HG02623 (cell line): ENCODE measurements at regions not wholly inside any gene's neighbourhood (a gene's known extent, or its start where the extent isn't known, plus 50 kb on each side); places are given as distances from the start of the nearest gene placed in this dataset.

Source experiments
- ATAC-seq: cut with Tn5 transposase; IDR thresholded peaks from one replicate; pipeline ENCODE4 v1.9.1; 2021; ENCODE audit warnings: moderate library complexity; ENCODE audit not compliant: unreplicated experiment

GRCh38 chr4:149927514-149927913 lies 111.9 kb upstream of the IQCM start:
- ATAC-seq, result no peak

GRCh38 chr4:149928507-149928906 lies 112.9 kb upstream of the IQCM start:
- ATAC-seq, result no peak

GRCh38 chr4:149931431-149931830 lies 115.8 kb upstream of the IQCM start:
- ATAC-seq, result no peak

GRCh38 chr4:149932188-149932587 lies 116.5 kb upstream of the IQCM start:
- ATAC-seq, result no peak

- ATAC-seq, result no peak
Observed at GRCh38 chr4:149933120-149933519, 117.5 kb upstream of the IQCM start.

DNA sequence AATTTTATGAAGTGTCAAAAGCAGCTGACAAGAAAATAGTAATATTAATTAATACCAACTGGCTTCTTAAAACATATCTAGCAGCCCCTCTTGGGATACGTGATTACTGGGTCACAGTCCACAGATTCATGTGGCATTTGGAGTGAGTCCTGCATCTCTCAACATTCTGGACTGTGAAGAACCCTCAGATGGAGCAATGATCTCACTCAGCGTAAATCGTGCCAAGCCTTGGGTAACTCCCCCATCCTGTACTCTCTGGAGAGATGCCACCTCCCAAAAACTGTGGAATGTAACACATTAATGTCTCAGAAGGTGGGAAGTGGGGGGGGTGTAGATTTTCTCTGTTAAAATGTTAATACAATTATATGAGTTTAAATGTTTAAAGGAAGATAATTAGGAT lies 118.2 kb upstream of the IQCM start:
- no peak for ATAC-seq

GRCh38 chr4:149949381-149949780 lies 128.9 kb upstream of the DCLK2 start:
- no peak for ATAC-seq

DNA sequence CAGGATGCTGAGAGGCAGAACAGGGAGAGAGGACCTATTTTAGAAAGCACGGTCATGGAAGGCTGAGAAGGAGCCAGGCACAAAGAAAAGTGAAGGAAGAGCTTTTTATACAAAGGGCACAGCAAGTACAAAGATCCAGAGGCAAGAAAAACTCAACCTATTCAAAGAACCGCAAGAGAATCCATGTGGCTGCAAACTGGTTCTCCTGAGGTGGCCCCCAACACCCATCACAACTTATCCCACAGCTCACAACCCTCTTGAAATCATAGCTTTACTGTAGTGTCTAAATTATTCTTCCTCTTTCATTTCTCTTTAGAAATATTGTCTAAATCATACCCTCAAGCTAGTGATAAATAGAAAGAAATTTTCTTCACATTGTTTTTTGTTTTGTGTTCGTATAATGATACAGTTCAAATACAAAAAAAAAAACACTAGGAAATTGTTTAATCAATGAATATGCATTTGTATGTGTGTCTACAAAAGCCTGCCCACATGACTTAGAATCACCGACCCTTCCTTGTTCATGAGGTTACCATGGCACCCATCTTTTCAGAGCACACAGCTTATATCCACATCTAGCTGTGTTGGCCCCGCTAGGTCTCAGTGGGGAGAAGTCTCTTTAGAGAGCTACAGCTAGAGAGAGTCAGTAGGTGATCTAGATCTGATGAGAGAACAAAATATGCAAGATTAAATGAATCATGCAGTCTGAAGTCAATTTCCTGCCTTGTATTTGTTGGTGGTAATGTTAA lies 126.9 kb upstream of the DCLK2 start:
- no peak for ATAC-seq

DNA sequence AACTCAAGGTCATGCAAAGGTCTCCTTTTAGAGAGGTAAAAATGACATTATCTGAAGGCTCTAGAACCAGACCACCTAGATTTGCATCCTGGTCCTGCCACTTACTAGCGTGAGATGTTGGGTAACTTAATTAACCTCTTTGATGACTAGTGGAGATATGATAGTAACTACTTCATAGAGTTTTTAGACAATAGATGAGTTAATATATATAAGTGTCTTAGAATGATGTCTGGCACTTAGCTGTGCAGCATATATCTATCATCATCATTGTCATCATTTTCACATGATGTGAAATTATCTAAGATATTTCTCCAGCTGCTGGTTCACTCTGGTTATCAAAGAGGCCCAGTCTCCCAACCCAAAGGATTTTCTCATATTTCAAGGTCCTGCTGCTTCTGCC lies 126.1 kb upstream of the DCLK2 start:
- ATAC-seq, result no peak

DNA sequence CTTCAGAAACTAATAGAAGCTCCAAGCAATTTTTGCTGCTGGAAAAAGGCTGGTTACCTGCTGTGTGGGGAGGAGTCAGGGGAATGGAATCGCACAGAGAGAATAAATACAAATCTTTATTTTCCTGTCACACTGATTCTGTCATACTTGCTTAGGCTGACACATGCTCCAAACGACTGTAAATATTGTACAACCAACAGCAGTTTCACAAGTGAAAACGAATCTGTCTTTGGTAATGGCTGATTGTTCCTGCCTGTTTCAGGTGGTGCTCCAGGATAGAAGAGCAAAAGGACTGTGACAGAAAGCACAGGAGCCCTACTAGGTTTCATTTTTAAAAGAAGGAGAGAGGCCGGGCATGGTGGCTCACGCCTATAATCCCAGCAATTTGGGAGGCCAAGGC lies 125.5 kb upstream of the DCLK2 start:
- no peak for ATAC-seq

GRCh38 chr4:149955780-149956390 lies 122.4 kb upstream of the DCLK2 start:
- no peak for ATAC-seq

- no peak for ATAC-seq
Observed at GRCh38 chr4:149956678-149957077, 121.6 kb upstream of the DCLK2 start.

- no peak for ATAC-seq
Observed at GRCh38 chr4:149961876-149962597, 116.2 kb upstream of the DCLK2 start.

GRCh38 chr4:149964001-149964796 lies 114.0 kb upstream of the DCLK2 start:
- no peak for ATAC-seq

DNA sequence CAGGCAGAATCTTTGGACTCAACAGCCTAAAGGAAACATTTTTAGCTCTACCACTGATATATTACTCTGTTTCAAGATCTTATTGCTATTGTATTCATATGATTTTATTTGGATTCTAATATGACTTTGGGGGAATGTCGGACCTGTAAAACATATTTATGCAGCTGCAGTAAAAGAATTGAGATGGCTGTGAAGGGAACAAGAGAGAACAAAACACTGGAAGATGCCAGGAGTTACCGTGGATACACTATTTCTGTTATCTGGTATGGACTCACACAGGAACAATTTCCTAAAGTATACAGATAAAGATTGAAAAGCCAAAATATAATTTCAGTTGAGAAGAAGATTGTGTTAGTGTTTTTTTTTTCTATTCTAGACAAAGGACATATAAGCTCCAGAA lies 113.0 kb upstream of the DCLK2 start:
- ATAC-seq, result no peak

GRCh38 chr4:149972407-149972806 lies 105.8 kb upstream of the DCLK2 start:
- ATAC-seq, result no peak

DNA sequence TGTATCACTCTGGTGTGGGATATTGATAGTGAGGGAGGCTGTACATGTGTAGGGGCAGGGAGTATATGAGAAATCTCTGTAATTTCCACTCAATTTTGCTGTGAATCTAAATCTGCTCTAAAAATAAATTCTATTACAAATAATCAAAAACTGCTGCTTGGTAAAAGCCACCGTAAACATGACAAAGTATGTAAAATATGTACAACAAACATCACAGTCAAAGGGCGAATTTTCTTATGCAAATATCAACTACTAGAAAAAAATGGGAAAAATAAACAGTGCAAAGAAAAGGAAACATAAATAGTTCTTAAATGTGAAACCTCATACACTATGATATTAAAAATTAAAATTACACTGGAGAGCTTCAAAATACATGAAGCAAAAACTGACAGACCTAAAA lies 105.1 kb upstream of the DCLK2 start:
- ATAC-seq, result no peak

DNA sequence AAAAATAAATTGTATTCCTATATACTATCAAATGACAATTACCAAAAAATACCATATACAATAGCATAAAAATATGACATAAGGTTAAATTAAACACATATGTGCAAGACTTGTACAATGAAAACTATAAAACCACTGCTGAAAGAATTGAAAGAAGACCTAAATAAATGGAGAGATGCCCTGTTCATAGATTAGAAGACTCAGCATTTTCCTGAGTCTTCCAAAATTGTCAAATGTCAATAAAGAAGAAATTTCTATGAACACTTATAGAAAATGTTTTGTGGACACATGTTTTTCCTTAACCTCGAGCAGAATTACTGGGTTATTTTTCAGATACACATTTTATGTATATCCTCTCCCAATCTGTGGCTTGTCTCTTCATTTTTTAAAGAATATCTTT lies 103.1 kb upstream of the DCLK2 start:
- no peak for ATAC-seq

GRCh38 chr4:149980121-149980682 lies 98.0 kb upstream of the DCLK2 start:
- no peak for ATAC-seq

DNA sequence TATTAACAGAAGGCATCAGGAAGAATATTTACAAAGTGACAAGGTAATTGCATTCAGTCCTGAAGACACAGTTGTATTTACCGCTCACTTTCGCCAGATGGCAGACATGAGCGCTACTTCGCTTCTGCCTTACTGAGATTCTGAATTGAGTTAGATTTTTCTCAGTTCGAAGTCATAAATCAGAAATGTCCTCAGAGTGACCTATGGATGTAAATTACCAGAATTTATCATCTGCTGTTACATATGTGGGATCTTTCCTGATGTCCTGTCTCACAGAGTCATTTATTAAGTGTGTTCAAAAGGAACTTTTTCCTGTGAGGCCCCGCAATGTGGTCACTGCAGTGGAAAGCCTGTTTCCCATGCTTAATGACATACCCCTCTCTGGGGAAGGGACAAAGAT lies 97.3 kb upstream of the DCLK2 start:
- ATAC-seq, result peak; percentile 82

DNA sequence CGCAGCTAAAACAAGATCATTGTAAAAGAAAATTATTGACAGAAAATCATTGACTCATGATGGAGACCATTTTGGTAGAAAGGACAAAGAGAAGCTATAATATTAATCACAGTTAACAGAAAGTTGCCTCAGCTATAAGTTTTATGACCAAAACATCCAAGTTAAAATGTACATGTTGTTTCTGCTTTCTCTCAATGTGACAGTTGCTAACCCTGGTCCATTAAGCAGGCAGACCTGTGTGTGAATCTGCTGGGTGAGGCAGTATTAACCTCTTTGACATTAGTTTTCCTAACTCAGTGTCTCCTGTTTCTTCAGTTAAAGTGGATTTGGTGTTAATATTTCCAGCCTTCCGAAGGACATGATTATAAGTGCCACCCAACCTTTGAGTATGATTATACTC lies 94.8 kb upstream of the DCLK2 start:
- ATAC-seq, result no peak
